NCI-H526 treated with DMSO at 0.1 percent for 48 hours (cell line): ENCODE measurements at regions not wholly inside any gene's neighbourhood (a gene's known extent, or its start where the extent isn't known, plus 50 kb on each side); places are given as distances from the start of the nearest gene placed in this dataset.

Experiments used
- DNase-seq: peaks from one replicate; lab custom pipeline; 2025; lab: John Stamatoyannopoulos, UW

- DNase-seq = no peak
Measured at GRCh38 chr9:91024841-91025240, 223.2 kb downstream of the SYK start.

- no peak for DNase-seq
Measured at GRCh38 chr9:91025856-91026255, 224.2 kb downstream of the SYK start.

GRCh38 chr9:91026266-91026665 lies 224.6 kb downstream of the SYK start:
- no peak for DNase-seq

- DNase-seq = no peak
Measured at GRCh38 chr9:91027005-91027404, 225.4 kb downstream of the SYK start.

- no peak for DNase-seq
Measured at GRCh38 chr9:91028166-91028827, 226.7 kb downstream of the SYK start.

GRCh38 chr9:91029650-91030361 lies 228.2 kb downstream of the SYK start:
- DNase-seq = peak; percentile 9

GRCh38 chr9:91032121-91032531 lies 230.5 kb downstream of the SYK start:
- no peak for DNase-seq

- DNase-seq = no peak
Measured at GRCh38 chr9:91033270-91033669, 231.7 kb downstream of the SYK start.

- no peak for DNase-seq
Measured at GRCh38 chr9:91033797-91034196, 232.2 kb downstream of the SYK start.

- DNase-seq = no peak
Measured at GRCh38 chr9:91034521-91034920, 232.9 kb downstream of the SYK start.

- DNase-seq = no peak
Measured at GRCh38 chr9:91034976-91035824, 233.6 kb downstream of the SYK start.

- DNase-seq = no peak
Measured at GRCh38 chr9:91035825-91036208, 234.2 kb downstream of the SYK start.

- no peak for DNase-seq
Measured at GRCh38 chr9:91036356-91036755, 234.7 kb downstream of the SYK start.

- DNase-seq = peak; percentile 66
Measured at GRCh38 chr9:91036826-91037510, 235.3 kb downstream of the SYK start.

GRCh38 chr9:91037511-91038482 lies 236.2 kb downstream of the SYK start:
- DNase-seq = no peak

GRCh38 chr9:91038483-91039124 lies 237.0 kb downstream of the SYK start:
- no peak for DNase-seq

GRCh38 chr9:91039125-91039834 lies 237.7 kb downstream of the SYK start:
- no peak for DNase-seq

- DNase-seq = no peak
Measured at GRCh38 chr9:91039835-91040140, 238.2 kb downstream of the SYK start.

GRCh38 chr9:91040371-91041215 lies 239.0 kb downstream of the SYK start:
- DNase-seq = no peak
